ENCODE measurements at regions not wholly inside any gene's neighbourhood (a gene's known extent, or its start where the extent isn't known, plus 50 kb on each side); places are given as distances from the start of the nearest gene placed in this dataset.

DNA sequence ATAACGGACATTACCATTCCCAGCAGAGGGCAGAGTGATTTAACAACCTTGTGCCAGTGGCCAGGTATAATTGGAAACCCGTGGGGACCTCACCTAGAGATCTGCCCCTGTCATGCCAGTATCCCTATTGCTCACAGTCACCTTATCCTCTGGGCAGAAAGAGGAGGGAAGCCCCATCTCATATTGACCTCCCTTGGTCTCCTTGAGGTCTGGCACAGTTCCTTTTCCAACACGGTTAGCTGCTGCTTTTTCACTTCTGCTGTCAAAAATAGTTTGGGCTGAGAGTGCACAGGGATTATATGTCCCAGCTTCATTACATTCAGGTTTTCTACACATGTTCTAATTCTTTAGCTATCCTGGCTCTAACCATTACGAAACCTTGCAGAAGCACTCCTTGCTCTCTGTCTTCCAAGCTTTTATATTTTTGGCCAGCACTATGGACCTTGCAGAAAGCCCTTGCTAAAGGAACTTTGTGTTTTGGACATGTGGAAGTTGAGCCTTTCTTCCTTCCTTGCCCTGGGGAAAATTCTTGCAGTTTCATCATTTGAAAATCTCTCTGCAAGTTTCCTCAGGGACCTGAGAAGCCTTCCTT, 111.7 kb upstream of the MIS18BP1 start:
- Histone ChIP-seq H3K4me1 (no peaks in the 10 kb centered on the region), H3K36me3 (no peaks in the 10 kb centered on the region), H3K27me3 (ENCODE audit: low read depth) (no peaks in the 10 kb centered on the region), H3K9me3 (no peaks in the 10 kb centered on the region), H3K27ac (no peak overlapping the region), H3K4me3 (no peak overlapping the region)
- ATAC-seq = no peak
- TF ChIP-seq CTCF (IDR thresholded peaks at IDR 0.05) = no peak
- DNase-seq = no peak
- intact Hi-C loops (cut with DNase I) = no loop called here

DNA sequence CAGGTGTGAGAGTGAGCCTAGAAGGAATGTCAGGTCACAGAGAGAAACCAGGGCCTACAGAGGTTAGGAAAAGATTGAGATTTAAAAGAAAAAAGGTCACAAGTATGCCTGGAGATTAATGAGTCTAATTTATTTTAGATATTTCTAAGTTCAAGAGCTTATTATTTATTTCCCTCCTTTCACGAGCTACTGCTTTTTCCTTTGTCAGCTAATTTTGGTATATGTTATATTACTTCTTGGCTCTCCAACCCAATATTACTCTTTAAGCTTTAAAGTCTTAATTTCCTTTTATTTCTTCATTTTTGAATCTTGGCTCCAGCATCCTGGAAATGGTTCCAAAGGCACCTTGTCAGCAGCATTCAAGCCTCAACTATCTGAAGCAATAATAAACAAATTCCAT, 109.5 kb upstream of the MIS18BP1 start:
- H3K27ac ChIP-seq = no peak overlapping the region
- ATAC-seq (no peak), DNase-seq (no peak)
- no peak for TF ChIP-seq CTCF (IDR thresholded peaks at IDR 0.05)
- intact Hi-C loops (cut with DNase I) = no loop called here
- H3K9me3 ChIP-seq = no peaks in the 10 kb centered on the region
- H3K4me1 ChIP-seq = no peaks in the 10 kb centered on the region
- H3K4me3 ChIP-seq = no peak overlapping the region
- H3K36me3 ChIP-seq = no peaks in the 10 kb centered on the region
- H3K27me3 ChIP-seq (ENCODE audit: low read depth) = no peaks in the 10 kb centered on the region

GRCh38 chr14:45361727-45362126, 108.7 kb upstream of the MIS18BP1 start:
- Histone ChIP-seq H3K4me3 (no peak overlapping the region), H3K9me3 (no peaks in the 10 kb centered on the region), H3K36me3 (no peaks in the 10 kb centered on the region), H3K4me1 (no peaks in the 10 kb centered on the region), H3K27ac (no peak overlapping the region), H3K27me3 (ENCODE audit: low read depth) (no peaks in the 10 kb centered on the region)
- intact Hi-C loops (cut with DNase I) = no loop called here
- ATAC-seq (no peak), DNase-seq (no peak)
- no peak for TF ChIP-seq CTCF (IDR thresholded peaks at IDR 0.05)

- H3K9me3 ChIP-seq = no peaks in the 10 kb centered on the region
- H3K27me3 ChIP-seq (ENCODE audit: low read depth) = no peaks in the 10 kb centered on the region
- TF ChIP-seq CTCF (IDR thresholded peaks at IDR 0.05) = no peak
- intact Hi-C loops (cut with DNase I) = no loop called here
- no peaks in the 10 kb centered on the region for H3K4me1 ChIP-seq
- H3K4me3 ChIP-seq = no peak overlapping the region
- no peak for DNase-seq
- H3K36me3 ChIP-seq = no peaks in the 10 kb centered on the region
- ATAC-seq = no peak
- H3K27ac ChIP-seq = no peak overlapping the region
These were observed 106.7 kb upstream of the MIS18BP1 start for GRCh38 chr14:45359746-45360145.

- peaks cover 4% of the 10 kb centered on the region for H3K9me3 ChIP-seq
- H3K36me3 ChIP-seq = no peaks in the 10 kb centered on the region
- no peaks in the 10 kb centered on the region for H3K27me3 ChIP-seq (ENCODE audit: low read depth)
- intact Hi-C loops (cut with DNase I) = no loop called here
- TF ChIP-seq CTCF (IDR thresholded peaks at IDR 0.05) = no peak
- no peaks in the 10 kb centered on the region for H3K4me1 ChIP-seq
- H3K4me3 ChIP-seq = no peak overlapping the region
- ATAC-seq = no peak
- H3K27ac ChIP-seq = no peak overlapping the region
- DNase-seq = no peak
These were observed 79.5 kb upstream of the MIS18BP1 start for GRCh38 chr14:45332360-45332988.

Measured in lower lobe of right lung (tissue), 2 donors.